HG03432 (cell line): ENCODE measurements at regions not wholly inside any gene's neighbourhood (a gene's known extent, or its start where the extent isn't known, plus 50 kb on each side); places are given as distances from the start of the nearest gene placed in this dataset.
"Not testable (repeated sequence)": the region's sequence is repeated elsewhere in the genome, so short reads cannot be mapped to it uniquely, and the experiment has no call there.

Source experiments
- ATAC-seq: cut with Tn5 transposase; IDR thresholded peaks from one replicate; pipeline ENCODE4 v1.9.1; 2021; ENCODE audit warnings: mild to moderate bottlenecking, moderate library complexity; ENCODE audit not compliant: unreplicated experiment

DNA sequence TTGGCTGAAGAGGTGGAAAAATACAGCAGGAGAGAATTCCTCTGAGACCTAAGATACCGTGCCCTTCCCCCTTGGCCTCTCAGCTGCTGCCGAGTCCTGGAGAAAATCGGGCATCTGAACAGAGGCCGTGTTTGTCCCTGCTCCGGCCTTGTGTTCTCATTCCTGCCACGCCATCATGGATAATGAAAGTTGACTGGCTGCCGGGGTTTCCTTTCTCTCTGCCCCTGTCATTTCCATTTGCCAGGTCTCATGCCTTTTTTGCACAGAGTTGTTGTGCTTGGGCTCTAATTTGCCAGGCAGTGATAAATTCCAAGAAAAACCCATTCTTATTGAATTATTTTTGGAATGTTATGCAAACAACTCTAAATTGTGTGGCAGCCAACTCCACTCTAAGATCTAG, 496.9 kb upstream of the TNP1 start:
- ATAC-seq, result no peak

DNA sequence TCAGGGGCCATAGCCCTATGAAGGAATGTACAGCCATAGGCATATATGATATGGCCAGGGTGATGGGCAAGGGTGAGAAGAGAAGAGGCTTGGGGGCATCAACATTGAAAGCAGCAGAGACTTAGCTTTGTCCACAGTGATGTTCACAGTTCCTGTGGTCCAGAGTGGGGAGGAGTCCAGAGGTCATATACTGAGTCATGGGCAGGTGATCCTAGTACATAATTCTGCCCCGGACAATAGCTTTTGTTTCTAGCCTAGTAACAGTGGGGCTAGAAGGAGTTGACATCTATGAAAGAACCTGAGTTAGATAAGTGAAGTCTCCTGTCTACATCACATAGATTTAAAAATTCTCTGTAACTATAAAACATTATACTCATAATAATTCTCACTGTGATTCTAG, 496.3 kb upstream of the TNP1 start:
- no peak for ATAC-seq

DNA sequence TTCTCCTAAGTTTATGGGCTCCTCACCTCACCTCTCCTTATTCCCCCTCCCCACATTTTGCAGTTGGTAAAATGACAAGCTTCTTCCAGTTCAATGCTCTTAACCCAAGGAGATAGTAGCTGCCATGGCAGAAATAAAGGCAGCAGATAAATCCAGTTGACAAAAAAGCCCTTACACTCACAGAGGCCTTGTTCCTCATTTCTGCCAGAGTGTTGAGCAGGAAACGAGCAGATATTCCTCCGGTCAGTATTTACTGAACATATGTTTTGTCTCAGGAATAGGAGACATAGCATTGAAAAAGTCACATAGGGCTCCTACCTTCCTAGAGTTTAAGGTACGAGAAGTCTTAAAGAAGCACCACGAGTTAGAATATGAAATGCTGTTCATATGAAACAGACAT, 493.7 kb upstream of the TNP1 start:
- ATAC-seq, result no peak

DNA sequence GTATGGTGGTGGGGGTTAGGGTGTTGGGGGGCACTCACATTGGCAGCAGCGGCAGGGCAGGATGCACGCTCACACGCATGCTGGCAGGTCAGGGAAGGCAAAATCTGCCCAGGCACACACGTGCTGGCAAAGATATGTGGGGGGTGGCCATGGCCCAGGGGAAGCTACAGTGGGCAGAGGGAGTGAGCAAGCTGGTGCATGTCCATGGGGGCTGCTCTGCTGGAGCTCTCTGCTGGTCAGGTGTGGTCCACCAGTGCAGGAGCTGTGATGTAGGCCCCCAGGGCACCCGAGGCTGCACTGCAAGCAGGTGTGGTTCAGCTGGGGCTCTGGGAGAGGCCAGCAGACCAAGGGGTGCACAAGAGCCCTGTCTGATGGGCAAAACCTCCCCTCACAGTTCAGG, 491.5 kb upstream of the TNP1 start:
- ATAC-seq, result no peak

DNA sequence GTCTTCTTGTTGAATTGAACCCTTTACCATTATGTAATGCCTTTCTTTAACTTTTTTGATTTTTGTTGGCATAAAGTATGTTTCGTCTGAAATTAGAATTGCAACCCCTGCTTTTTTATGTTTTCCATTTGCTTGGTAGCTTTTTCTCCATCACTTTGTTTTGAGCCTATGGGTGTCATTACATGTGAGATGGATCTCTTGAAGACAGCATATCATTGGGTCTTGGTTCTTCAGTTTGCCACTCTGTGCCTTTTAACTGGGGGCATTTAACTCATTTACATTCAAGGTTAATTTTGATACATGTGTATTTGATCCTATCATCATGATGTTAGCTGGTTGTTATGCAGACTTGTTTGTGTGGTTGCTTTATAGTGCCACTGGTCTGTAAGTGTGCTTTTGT, 489.4 kb upstream of the TNP1 start:
- no peak for ATAC-seq

DNA sequence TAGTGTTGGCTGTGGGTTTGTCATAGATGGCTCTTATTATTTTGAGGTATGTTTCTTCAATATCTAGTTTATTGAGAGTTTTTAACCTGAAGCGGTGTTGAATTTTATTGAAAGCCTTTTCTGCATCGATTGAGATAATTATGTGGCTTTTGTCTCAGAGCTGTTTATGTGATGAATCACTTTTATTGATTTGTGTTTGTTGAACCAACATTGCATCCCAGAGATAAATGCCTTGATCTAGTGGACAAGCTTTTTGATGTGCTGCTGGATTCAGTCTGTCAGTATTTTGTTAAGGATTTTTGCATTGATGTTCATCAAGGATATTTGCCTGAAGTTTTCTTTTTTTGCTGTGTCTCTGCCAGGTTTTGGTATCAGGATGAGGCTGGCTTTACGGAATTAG, 487.8 kb upstream of the TNP1 start:
- not testable (repeated sequence) for ATAC-seq

DNA sequence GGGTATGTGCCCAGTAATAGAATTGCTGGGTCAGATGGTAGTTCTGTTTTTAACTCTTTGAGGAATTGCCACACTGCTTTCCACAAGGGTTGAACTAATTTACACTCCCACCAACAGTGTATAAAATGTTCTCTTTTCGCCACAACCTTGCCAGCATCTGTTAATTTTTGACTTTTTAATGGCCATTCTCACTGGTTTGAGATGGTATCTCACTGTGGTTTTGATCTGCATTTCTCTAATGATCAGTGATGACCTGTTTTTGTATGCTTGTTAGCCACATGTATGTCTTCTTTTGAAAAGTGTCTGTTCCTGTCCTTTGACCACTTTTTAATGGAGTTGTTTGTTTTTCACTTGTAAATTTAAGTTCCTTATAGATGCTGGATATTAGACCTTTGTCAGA, 486.2 kb upstream of the TNP1 start:
- not testable (repeated sequence) for ATAC-seq

DNA sequence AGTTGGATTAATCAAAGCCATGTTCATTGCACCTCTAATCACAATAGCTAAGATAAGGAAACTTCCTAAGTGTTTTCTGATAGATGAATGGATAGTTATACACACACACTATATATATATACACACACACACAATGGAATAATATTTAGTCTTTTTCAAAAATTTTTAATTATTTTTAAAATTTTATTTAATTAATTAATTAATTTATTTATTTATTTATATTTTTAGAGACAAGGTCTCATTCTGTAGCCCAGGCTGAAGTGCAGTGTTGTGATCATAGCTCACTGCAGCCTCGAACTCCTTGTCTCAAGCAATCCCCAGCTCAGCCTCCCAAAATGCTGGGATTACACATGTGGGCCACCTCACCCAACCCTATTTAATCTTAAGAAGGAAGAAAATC, 481.0 kb upstream of the TNP1 start:
- no peak for ATAC-seq

DNA sequence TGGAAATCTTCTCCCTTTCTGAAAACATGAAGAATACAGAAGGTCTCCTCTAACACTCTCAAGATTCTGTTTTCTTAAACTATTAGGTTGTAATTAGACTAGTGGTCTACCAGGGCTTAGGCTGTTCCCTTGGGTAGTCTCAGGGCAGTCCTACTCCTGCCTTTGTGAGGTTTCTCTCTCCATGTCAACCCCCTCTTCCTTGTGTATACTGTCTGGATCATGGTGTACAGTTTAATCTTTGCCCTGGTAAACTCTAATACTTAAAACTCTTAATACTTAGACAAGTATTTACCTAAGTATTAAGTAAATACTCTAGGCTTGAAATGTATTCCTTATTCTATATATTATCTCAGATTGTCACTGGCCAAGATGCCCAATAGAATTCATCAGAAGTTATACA, 480.3 kb upstream of the TNP1 start:
- ATAC-seq, result no peak

DNA sequence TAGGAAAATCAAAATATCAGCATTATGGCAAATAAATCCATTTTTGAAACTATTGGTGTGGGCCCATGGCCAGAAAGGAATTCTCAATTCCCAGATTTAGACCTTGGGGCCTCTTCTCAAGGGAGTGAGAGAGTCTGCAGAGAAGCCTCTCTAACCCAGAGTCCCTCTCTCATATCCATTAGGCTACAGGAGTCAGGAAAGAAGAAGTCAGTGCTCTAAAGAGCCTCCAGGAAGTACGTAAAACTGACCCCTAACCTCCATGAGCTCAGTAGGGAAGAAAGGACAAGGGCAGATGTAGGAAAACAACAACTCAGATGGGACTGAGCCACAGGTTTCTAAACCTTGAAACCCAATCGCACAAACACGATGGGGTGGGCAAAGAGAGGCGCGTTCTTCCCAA, 479.9 kb upstream of the TNP1 start:
- ATAC-seq, result no peak

DNA sequence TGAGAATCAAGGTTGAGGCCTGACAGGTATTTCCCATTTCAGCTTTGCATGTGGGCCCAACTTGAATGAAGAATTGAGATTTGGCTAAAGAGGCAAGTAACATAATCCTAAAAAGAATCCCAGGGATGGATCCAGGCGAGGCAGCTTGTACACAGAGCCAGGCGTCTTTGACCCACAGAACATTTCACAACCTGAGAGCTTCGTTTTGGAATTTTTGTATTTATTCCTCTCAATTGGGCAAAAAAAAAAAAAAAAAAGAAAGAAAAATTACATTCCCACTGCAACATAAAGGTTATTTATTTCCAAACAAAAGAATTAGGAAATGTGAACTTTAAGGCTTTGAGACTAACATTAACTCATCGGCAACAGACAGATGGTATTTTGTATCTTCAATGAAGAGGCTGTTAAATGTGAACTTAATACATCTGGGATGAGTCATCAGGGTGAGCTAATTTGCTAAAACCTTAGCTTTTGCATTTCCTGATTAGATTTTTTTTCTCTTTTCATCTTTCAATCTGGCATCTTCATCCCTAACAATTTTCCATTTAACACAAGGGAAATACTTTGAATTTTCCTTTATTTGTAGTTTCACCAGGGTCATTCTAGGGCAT, 478.5 kb upstream of the TNP1 start:
- ATAC-seq, result no peak

DNA sequence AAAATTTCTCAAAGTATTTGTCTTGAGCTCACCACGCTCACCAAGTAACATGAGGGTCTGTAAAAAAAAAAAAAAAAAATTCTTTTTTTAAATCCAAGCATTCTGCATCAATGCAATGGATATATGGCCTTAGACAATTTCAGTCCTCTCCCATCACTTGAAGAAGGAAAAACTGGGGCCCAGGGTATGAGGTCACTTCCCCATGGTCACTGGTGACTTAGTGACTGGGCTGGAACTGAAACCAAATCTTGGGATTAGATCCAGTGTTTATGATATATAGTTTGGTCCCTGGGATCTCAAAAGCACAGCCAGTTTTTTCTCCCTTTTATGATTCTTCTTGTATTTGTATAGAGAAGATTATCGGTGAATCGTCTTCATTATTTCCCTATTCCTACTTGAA, 477.9 kb upstream of the TNP1 start:
- no peak for ATAC-seq

DNA sequence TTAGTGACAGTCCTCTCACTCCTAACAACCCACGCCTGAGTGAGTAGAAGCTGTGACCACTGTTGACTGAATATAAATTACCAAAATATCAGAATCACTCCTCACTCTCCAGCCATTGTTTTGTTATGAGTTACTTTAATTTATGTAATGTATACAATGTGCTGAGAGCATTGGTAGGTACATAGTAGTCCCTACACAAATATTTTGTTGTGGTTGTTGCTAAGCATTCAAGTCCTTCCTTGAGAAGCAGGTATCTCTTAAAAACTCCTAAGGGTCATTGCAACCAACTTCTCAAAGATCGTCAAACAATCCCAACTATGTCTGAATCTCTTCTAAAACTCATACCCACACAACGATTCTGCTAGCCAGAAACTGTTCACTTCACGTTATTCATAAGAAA, 476.8 kb upstream of the TNP1 start:
- no peak for ATAC-seq

DNA sequence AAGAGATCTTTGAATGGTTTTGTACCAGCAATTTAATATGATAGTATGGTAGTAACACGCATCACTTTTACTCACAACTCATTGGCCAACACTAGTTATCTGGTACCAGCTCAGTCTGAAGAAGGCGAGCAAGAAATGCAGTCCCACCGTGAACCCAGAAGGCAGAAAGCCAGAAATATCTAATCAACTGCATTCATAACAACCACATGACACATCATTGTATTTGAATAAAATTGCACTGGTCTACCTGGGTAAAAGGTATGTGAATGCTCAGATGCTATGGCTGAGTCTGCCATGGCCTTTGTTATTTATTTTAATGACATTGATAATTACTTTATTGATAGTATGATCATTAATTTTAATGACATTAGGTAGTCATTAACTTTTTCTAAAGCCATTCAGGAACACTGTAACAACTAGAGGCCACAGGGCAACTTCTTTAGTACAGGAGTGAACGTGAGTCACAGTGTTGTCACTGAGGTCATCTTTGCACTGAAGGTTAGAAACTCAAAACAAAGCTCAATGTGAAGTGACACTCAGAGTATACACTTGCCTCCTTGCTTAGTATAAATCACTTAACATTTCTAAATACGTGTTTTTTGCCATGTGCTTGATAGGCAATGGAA, 475.6 kb upstream of the TNP1 start:
- ATAC-seq, result no peak

DNA sequence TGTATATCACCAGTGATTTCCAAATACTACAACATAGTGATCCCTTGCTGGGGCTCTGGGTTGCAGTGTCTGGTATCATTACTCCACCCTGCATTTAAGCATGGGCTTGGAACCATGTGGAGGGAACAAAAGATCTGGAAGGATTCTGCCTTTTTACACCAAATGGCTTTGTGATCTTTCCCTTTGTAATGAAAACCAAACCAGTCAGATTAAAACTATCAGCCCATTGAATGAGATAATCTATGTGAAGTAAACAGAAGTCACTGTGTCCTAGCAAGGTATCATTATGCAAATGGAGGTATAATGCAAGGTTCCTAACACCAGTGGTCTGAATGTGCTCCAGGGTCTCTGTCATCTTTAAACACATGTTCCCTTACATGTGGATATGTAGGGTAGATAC, 474.7 kb upstream of the TNP1 start:
- ATAC-seq, result no peak

DNA sequence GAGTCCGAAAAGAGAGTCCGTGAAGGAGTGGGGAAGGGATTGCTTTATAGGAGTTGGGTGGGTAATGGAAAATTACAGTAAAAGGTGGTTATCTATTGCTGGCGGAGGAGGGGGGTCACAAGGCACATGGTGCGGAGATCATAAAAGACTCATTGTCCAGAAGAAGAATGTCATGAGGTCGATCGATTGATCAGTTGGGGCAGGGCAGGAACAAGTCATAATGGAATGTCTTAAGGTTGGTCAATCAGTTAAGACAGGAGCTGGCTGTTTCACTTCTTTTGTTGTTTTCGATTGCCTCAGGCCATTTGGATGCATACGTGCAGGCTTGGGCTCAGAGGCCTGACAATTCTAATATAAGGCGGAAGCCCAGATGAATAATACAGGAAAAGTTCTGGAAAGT, 473.0 kb upstream of the TNP1 start:
- no peak for ATAC-seq

DNA sequence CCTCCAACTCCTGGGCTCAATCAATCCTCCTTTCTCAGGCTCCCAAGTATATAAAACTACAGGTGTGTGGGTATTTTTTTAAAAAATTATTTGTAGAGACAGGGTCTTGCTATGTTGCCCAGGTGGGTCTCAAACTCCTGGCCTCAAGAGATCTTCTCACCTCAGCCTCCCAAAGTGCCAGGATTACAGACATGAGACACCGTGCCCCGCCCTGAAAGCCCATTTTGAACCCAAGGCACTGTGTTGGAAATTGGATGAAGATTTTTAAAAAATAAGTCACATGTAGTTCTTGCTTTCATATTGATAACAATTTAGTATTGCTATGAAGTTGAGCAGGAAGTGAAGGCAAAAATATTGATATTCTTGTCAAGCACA, 472.5 kb upstream of the TNP1 start:
- ATAC-seq, result no peak

DNA sequence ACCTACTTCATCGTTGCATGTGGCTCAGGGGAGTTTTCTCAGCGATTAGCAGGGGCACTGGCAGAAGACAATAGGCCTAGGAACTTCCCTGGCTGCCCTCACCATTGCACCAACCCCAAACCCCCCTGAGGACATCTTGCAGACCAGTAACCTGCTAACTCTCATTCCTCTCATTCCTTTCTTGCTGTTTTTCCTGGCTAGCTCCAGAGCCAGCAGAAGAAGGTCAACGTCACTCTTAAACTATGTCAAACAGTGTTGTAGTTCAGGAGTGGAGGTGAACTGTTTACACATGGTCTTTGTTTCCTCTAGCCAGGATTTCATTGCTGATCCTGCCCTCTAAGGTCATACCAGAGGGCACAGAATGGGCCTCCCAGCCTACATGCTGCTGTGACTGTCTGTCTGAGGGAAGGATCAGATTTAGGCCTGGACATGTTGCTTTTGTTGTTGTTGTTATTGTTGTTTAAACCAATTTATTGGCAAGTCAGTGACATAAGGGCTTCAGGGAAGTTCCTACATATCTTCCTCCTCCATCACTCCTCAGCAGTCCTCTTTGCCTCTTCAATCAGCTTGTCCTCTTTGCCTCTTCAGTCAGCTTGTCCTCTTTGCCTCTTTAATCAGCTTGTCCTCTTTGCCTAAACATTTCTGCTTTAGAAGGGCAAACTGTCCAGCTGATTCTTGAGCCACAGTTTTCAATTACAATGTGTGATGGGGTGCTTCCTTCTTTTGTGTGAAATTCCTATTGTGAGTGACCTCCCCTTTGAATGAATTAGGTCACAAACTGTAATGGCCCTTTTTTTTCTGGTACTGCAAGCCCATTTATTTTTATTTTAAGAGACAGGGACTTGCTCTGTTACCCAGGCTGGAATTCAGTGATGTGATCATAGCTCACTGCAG, 471.9 kb upstream of the TNP1 start:
- no peak for ATAC-seq

DNA sequence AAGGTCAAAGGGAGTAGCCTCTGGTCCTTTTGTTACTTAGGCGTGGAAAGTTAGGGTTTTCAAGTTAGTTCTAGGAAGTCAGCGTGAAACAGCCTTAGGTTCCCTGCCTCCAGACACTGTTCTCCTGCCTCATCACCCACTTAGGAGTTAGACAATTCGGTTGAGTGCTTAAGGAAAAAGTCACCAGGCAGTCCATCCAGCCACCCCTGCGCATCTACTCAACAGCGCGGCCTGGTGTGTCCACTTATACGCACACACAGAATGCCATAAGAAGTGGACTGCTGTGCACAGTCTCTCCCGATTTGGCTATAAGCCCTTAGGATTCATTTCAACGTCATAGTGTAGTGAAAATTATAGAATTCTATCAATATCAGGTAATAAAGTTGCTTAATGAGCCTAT, 470.8 kb upstream of the TNP1 start:
- no peak for ATAC-seq

DNA sequence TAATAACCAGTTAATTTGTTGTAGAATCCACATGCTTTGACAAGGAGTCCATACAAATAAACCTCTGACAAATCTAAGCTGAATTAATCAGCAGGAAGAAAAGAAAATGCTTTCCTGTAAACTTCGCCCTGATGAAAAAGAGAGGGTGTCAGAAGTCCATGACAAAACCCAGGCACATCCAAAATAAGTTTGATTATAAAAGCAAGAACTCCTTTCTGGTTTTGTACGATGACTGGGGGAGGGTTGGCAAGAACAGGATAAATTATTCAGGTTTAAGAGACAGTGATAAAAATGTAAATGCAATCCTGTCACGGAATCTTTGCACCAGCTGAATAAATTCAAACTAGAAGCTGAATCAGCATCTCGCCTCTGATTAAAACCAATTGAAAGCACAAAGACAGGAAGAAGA, 469.2 kb upstream of the TNP1 start:
- ATAC-seq, result no peak

DNA sequence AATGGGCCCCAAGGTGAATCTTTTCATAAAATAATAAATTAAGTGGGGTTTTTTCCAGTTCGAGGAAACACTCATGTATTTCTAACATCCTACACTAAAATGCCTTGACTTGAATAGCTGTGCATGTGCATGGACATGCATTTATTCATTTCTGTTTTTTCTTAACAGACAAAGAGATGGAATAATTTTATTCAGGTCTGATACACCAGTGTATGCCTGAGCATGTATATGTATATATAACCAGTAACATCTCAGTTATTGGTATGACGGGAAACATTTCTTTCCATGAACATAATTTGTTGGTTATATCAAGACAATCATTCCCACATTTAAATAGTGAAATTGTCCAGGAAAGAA, 468.7 kb upstream of the TNP1 start:
- no peak for ATAC-seq

DNA sequence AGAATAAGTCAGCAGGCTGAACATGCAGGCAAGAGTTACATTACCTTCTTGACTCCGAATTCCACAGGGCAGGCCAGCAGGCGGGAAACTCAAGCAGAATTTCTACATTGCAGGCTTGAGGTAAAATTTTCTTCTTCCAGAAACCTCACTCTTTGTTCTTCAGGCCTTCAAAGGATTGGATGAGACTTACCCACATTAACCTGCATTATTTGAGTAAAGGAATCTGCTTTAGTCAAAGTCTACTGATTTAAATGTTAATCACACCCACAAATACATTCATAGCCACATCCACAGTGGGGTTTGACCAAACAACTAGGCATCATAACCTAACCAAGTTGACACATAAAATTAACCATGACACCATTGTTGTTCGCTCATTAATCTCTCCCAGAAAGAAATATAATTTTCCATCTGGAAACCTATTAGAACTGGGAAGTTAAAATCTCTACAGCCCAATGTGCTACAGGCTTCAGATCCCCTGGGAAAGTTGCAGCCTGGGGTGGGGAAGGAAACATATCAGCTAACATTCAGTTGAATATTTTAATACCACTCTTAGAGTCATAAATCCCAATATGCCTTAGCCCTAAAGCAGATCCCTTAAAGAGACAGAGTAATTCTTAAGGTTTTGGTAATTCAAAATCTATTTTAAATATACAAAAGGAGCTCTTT, 468.2 kb upstream of the TNP1 start:
- no peak for ATAC-seq
